Urothelium cell line (cell line): ENCODE measurements at regions not wholly inside any gene's neighbourhood (a gene's known extent, or its start where the extent isn't known, plus 50 kb on each side); places are given as distances from the start of the nearest gene placed in this dataset.
"Not testable (repeated sequence)": the region's sequence is repeated elsewhere in the genome, so short reads cannot be mapped to it uniquely, and the experiment has no call there.

Source experiments
- DNase-seq: peaks from one replicate; pipeline ENCODE4 v3.0.0; 2011; ENCODE audit warnings: low spot score, mixed read lengths
- FAIRE-seq: peaks from 2 replicates; lab custom pipeline; 2011; peaks lifted over from hg19 to GRCh38; lab: Jason Lieb, UNC

- no peak for FAIRE-seq
- DNase-seq, result no peak
These were observed 254.9 kb upstream of the ZEB2 start for GRCh38 chr2:144774809-144775208.

DNA sequence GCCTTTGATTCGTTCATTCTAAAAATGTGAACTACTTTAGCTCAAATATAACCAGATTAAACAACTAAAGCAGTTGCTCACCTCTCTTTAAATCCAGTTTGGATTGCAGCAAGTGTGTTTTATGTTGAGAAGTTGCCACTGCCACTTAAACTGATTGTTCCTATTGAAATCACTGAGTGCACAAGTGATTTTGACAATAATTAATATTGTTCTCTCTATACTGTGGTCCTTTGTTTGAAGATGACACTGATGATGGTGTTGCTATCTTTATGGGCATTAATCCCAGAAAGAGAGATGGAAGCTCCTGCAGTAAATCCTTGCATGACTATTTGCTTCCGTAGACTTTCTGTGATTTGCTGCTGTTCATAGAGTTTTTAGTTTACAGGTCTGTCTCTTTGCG lies 251.4 kb upstream of the ZEB2 start:
- DNase-seq (no peak), FAIRE-seq (no peak)

- DNase-seq (no peak), FAIRE-seq (no peak)
These were observed 250.8 kb upstream of the ZEB2 start for GRCh38 chr2:144770616-144771230.

GRCh38 chr2:144760939-144761338 lies 241.0 kb upstream of the ZEB2 start:
- not testable (repeated sequence) for FAIRE-seq, DNase-seq

- FAIRE-seq (no peak), DNase-seq (no peak)
These were observed 239.8 kb upstream of the ZEB2 start for GRCh38 chr2:144759746-144760145.

GRCh38 chr2:144758196-144758595 lies 238.3 kb upstream of the ZEB2 start:
- FAIRE-seq, DNase-seq: not testable (repeated sequence)

DNA sequence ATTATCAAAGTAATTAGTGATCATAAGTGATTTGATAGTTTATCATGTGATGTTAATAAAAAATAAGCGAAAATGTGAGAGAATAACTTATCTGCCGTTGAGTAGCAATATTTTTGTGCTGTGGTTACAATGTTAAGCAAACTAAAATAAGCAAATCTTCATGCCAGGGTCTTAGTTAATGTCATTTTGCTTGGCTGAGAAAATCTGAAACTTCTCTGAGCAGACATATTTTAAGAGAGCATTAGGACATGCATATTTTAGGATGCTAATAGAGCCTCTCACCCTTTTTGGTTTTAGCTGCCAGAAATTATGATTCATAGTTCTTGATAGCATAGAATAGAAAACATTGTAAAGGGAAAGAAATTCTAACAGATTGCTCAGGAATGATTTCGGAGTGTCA lies 233.5 kb upstream of the ZEB2 start:
- FAIRE-seq, result no peak
- DNase-seq, result no peak

DNA sequence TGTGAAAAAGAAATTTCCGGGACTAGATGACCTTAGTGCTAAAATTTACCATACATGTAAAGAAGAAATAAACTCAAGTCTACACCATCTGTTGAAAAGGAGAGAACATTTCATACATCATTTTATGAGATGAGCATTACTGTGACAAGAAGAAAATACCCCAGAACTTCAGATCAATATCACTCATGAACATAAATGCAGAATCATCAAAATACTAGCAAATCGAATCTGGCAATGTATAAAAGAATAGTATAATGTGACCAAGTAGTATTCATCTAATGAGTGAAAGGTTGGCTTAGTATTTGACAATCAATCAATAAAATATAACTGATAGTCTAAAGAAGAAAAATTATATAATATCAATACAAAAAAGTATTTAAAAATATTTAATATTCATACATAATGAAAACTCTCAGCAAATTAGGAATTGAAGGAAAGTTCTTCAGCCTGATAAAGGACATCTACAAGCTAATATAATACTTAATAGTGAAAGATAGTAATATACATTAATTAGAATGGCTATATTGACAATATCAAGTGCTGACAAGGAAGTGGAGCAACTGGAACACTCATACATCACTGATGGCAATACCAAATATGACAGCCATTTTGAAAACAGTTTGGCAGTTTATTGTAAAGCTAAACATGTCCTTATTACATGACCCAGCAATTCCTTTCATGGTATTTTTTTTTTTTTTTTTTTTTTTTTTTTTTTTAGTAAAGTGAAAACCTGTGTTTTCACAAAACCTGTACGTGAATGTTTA lies 231.4 kb upstream of the ZEB2 start:
- FAIRE-seq, result no peak
- no peak for DNase-seq

GRCh38 chr2:144749188-144749587 lies 229.3 kb upstream of the ZEB2 start:
- FAIRE-seq (no peak), DNase-seq (no peak)

DNA sequence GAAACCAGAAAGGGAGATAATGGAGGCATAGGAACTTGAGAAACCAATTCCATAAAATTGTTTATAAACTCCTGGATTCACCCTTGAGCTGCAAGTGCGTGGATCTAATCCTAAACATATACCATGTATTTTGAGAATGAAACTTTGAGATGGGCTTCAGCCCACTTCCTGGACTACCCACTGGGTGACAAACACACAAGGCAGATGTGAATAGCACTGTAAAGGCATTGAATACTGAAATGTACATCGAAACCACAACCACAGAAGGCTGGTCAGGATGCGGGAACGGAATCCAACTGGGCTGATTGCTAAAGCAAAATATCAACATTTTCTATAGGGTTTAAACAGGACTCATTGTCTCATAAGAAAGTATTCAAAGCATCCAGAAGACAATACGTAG lies 228.5 kb upstream of the ZEB2 start:
- no peak for DNase-seq
- no peak for FAIRE-seq

DNA sequence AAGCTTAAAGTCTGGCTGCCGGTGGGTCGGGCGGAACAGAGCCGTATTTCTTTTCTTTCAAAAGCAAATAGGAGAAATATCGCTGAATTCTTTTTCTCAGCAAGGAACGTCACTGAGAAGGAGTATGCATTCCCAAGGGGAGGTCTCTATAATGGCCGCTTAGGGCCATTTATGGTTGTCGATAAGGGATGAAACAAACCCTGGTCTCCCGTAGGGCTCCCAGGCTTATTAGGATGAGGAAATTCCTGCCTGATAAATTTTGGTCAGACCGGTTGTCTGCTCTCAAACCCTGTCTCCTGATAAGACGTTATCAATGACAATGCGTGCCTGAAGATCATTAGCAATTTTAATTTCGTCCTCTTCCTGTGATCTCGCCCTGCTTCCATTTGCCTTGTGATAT lies 227.7 kb upstream of the ZEB2 start:
- DNase-seq (no peak), FAIRE-seq (no peak)

DNA sequence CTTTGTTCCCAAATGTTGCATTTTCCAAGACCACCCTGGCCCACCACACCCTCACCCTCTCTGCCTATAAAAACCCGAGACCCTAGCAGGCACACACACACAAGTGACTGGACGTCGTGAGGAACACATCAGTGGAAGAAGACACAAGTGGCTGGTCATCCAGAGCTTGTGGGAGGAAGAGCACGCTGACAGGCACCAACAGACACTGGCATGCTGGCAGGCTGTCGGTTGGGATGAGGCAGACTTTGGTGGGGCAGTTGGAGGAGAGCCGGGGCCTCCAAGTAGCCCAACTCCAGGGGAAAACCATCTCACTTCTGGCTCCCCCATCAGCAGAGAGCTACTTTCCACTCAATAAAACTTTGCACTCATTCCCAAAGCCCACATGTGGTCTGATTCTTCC lies 225.5 kb upstream of the ZEB2 start:
- DNase-seq (no peak), FAIRE-seq (no peak)

- FAIRE-seq (no peak), DNase-seq (no peak)
These were observed 218.8 kb upstream of the ZEB2 start for GRCh38 chr2:144738749-144739148.

GRCh38 chr2:144730711-144731110 lies 210.8 kb upstream of the ZEB2 start:
- FAIRE-seq, result no peak

DNA sequence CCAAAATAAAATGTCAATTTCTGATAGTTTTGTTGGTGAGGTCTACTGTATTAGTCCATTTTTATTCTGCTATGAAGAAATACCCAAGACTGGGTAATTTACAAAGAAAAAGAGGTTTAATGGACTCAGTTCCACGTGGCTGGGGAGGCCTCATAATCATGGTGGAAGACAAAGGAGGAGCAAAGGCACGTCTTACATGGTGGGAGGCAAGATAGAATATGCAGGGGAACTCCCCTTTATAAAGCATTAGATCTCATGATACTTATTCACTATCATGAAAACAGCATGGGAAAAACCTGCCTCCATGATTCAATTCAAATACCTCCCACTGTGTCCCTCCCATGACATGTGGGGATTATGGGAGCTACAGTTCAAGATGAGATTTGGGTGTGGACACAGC lies 204.5 kb upstream of the ZEB2 start:
- not testable (repeated sequence) for FAIRE-seq, DNase-seq

More at GRCh38 chr2:144730711-144731110, 210.8 kb upstream of the ZEB2 start:
- no peak for DNase-seq

DNA sequence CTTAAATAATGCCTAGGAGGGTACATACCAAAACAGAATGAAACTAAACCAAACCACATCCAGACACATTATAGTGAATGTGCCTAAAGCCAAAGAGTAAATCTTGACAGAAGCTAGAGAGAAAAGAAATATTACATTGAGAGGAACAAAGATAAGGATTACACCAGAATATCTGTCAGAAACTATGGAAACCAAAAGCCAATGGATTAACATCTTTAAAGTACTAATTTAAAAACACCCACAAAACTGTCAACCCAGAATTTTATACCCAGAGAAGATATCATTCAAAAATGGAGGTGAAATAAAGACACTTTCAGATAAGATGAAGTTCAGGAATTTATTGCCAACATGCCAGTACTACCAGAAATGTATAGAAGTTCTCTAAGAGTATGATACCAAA lies 198.5 kb upstream of the ZEB2 start:
- FAIRE-seq, result no peak
- DNase-seq, result no peak

- FAIRE-seq (no peak), DNase-seq (no peak)
These were observed 196.1 kb upstream of the ZEB2 start for GRCh38 chr2:144715992-144716391.

- FAIRE-seq (no peak), DNase-seq (no peak)
These were observed 193.5 kb upstream of the ZEB2 start for GRCh38 chr2:144713410-144713809.

DNA sequence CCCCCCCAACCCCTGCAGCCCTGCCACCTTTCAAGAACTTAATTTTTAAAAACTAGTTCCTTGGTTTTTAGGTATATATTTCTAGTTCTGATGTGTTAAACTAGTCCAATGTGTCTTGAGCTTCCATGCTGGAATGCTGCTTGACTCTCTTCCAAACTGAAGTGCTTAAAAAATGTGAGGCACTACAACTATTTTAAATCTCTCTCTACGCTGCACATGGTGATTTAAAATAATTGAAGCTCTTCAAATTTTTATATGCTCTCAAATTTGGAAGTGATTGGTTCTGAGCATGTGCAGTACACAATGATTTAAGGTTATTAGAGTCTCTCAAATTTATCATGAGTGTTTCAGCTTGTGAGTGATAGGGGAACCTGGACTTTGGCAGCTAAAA lies 192.6 kb upstream of the ZEB2 start:
- FAIRE-seq (no peak), DNase-seq (no peak)

DNA sequence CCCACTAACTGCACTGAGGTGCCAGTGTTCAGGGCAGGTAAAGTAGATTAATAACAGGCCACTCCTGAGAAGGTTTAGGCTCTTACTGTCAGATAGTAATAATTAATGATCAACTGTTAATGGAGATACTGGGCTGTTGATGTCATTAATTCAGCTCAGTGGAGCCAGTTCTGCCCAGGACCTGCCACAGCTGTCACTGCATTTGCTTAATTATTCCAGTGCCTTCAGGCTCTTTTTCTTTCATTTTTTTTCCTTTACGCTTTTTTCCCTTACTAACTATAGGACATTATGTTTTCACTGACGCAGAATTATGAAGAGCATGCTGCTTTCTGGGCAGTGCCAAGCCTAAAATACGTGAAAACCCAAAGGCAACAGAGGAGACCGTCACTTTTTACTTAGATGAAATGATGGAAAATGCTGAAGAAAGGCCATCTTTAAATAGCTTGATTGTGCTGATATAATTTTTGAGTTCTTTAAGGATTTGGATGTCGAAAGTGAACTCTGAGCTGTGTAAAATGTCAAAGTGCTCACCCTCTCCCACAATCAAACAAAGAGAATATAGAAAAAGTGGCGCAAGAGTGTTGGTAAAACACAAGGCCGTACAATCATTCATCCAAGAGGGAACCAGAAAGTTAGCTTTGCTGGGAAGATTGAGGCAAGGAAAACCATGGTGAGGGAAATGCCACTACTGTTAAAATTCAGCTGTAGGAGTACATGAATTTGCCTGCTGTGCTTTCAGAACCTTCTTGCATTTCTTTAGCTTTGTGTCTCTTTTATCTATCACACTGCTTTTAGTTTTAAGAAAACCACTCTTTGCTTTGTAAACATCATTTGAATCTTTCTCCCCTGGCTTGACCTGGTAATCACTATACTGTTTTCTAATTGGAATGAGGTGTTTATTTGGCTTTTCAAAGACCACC lies 192.0 kb upstream of the ZEB2 start:
- no peak for FAIRE-seq
- DNase-seq, result no peak

GRCh38 chr2:144711084-144711483 lies 191.2 kb upstream of the ZEB2 start:
- DNase-seq (no peak), FAIRE-seq (no peak)

- no peak for FAIRE-seq
- no peak for DNase-seq
These were observed 188.7 kb upstream of the ZEB2 start for GRCh38 chr2:144708626-144709025.
